IMR-90 (cell line): ENCODE measurements at regions not wholly inside any gene's neighbourhood (a gene's known extent, or its start where the extent isn't known, plus 50 kb on each side); places are given as distances from the start of the nearest gene placed in this dataset.

Source experiments
- ATAC-seq: fragments of 200-7000 bp; cut with Tn5 transposase; 2 replicates; pipeline ENCODE4 v1.9.1; 2020; ENCODE audit warnings: low read depth, mild to moderate bottlenecking, moderate library complexity
- BruUV-seq: library from RNA; stranded (reverse); fragments of 400-500 nt; replicated peaks from 2 replicates; lab custom pipeline; 2021; lab: Mats Ljungman, UMichigan
- CTCF ChIA-PET: fragments of 300-600 bp; formaldehyde crosslinking; extraction: SDS; loops from one replicate; lab custom pipeline; 2021; ENCODE audit warnings: antibody characterized with exemption; lab: Yijun Ruan, JAX
- POLR2A ChIA-PET: fragments of 300-600 bp; sonication (Branson Sonifier 250); formaldehyde crosslinking; loops from one replicate; lab custom pipeline; 2022; ENCODE audit warnings: antibody characterized with exemption; ENCODE audit not compliant: unreplicated experiment; lab: Charles Lee
- DNase-seq: peaks from one replicate; pipeline ENCODE4 v3.0.0; 2013
- H2AFZ ChIP-seq: replicated peaks from 2 replicates; pipeline ENCODE3; 2013; ENCODE audit warnings: low read length, mild to moderate bottlenecking; ENCODE audit not compliant: poor library complexity
- H2AK5ac ChIP-seq: 2 replicates; pipeline ENCODE4 v1.6.1; 2013; ENCODE audit warnings: low read depth, low read length, inconsistent platforms
- H2AK9ac ChIP-seq: replicated peaks from 2 replicates; pipeline ENCODE3; 2013; ENCODE audit warnings: mild to moderate bottlenecking, low read depth, low read length, moderate library complexity; ENCODE audit not compliant: poor library complexity
- H2BK120ac ChIP-seq: 2 replicates; pipeline ENCODE4 v1.6.1; 2013; ENCODE audit warnings: low read depth, low read length, inconsistent platforms
- H2BK15ac ChIP-seq: 3 replicates; pipeline ENCODE4 v1.6.1; 2013; ENCODE audit warnings: low read depth, low read length, inconsistent platforms
- H2BK20ac ChIP-seq: 2 replicates; pipeline ENCODE4 v1.6.1; 2013; ENCODE audit warnings: low read depth, mild to moderate bottlenecking, inconsistent platforms, low read length, moderate library complexity
- H2BK5ac ChIP-seq: 2 replicates; pipeline ENCODE4 v1.6.1; 2013; ENCODE audit warnings: mild to moderate bottlenecking, low read depth, low read length, inconsistent platforms; ENCODE audit not compliant: poor library complexity, severe bottlenecking
- H3K14ac ChIP-seq: replicated peaks from 2 replicates; pipeline ENCODE4 v1.6.1; 2013; ENCODE audit warnings: low read depth, low read length, inconsistent platforms
- H3K18ac ChIP-seq: 2 replicates; pipeline ENCODE4 v1.6.1; 2013; ENCODE audit warnings: low read depth, low read length, control low read depth
- H3K23ac ChIP-seq: 2 replicates; pipeline ENCODE4 v1.6.1; 2013; ENCODE audit warnings: low read depth, low read length, inconsistent platforms
- H3K27ac ChIP-seq: 2 replicates; pipeline ENCODE4 v1.5.1; 2013; ENCODE audit warnings: mild to moderate bottlenecking, control low read depth, low read length; ENCODE audit not compliant: insufficient read depth
- H3K27me3 ChIP-seq: 2 replicates; pipeline ENCODE4 v1.6.1; 2013; ENCODE audit warnings: low read length; ENCODE audit not compliant: control insufficient read depth, insufficient read depth
- H3K36me3 ChIP-seq: 2 replicates; pipeline ENCODE4 v1.6.1; 2013; ENCODE audit warnings: low read length, mixed read lengths; ENCODE audit not compliant: control insufficient read depth, insufficient read depth
- H3K4ac ChIP-seq: 2 replicates; pipeline ENCODE4 v1.6.1; 2013; ENCODE audit warnings: low read depth, low read length, inconsistent platforms
- H3K4me1 ChIP-seq: 2 replicates; pipeline ENCODE4 v1.6.1; 2013; ENCODE audit warnings: low read length, mixed read lengths; ENCODE audit not compliant: control insufficient read depth, insufficient read depth
- H3K4me2 ChIP-seq: 2 replicates; pipeline ENCODE4 v1.6.1; 2013; ENCODE audit warnings: low read depth, mild to moderate bottlenecking, control low read depth, low read length, moderate library complexity
- H3K4me3 ChIP-seq: 2 replicates; pipeline ENCODE4 v1.5.1; 2013; ENCODE audit warnings: low read depth, mild to moderate bottlenecking, control low read depth, low read length, moderate library complexity; ENCODE audit not compliant: insufficient read depth
- H3K56ac ChIP-seq: 2 replicates; pipeline ENCODE4 v1.6.1; 2013; ENCODE audit warnings: low read length, inconsistent platforms; ENCODE audit not compliant: insufficient read depth; ENCODE audit errors: extremely low read depth
- H3K79me1 ChIP-seq, 2 experiments: 2 replicates each; pipeline ENCODE4 v1.6.1; 2013; ENCODE audit warnings: low read length in 2 of 2, inconsistent platforms in 1 of 2, low read depth in 1 of 2
- H3K9ac ChIP-seq: 2 replicates; pipeline ENCODE4 v1.6.1; 2013; ENCODE audit warnings: low read depth, low read length, control low read depth
- H3K9me1 ChIP-seq: 2 replicates; pipeline ENCODE4 v1.6.1; 2013; ENCODE audit warnings: low read length, inconsistent platforms; ENCODE audit not compliant: insufficient read depth
- H3K9me3 ChIP-seq: 2 replicates; pipeline ENCODE4 v1.6.1; 2013; ENCODE audit warnings: low read length; ENCODE audit not compliant: control insufficient read depth, insufficient read depth
- H4K20me1 ChIP-seq: 2 replicates; pipeline ENCODE4 v1.6.1; 2013; ENCODE audit warnings: low read length, inconsistent platforms; ENCODE audit not compliant: insufficient read depth
- H4K5ac ChIP-seq: 2 replicates; pipeline ENCODE4 v1.6.1; 2013; ENCODE audit warnings: mild to moderate bottlenecking, low read depth, low read length, control low read depth
- H4K8ac ChIP-seq, 2 experiments: 2 replicates each; pipeline ENCODE4 v1.6.1; 2013; ENCODE audit warnings: low read depth in 2 of 2, low read length in 2 of 2, control low read depth in 1 of 2, inconsistent platforms in 1 of 2
- H4K91ac ChIP-seq: 2 replicates; pipeline ENCODE4 v1.6.1; 2013; ENCODE audit warnings: low read depth, low read length, inconsistent platforms; ENCODE audit not compliant: insufficient read depth
- POLR2A ChIP-seq: IDR thresholded peaks from 2 replicates; pipeline ENCODE4 v1.6.1; 2012; ENCODE audit warnings: mild to moderate bottlenecking, low read depth, low read length
- WGBS, 2 experiments: methylation state at CpG; one replicate each; pipeline versions ENCODE4 v1.1.5 to v1.1.7; 2013; ENCODE audit warnings: missing lambda C conversion rate in 2 of 2; ENCODE audit not compliant: insufficient read length in 1 of 2; ENCODE audit errors: extremely low coverage in 2 of 2; 5-methylcytosine and 5-hydroxymethylcytosine counted together
- dilution Hi-C: fragments of 300-500 bp; cut with HindIII; formaldehyde crosslinking; loops from one replicate; pipeline ENCODE4 v1.14.3; 2018; ENCODE audit warnings: low sequenced_read_pairs; ENCODE audit not compliant: unreplicated experiment
- in situ Hi-C: fragments of 300-500 bp; cut with MboI; formaldehyde crosslinking; loops from 3 replicates; pipeline ENCODE4 v1.14.3; 2019; ENCODE audit warnings: low sequenced_read_pairs, inconsistent platforms, mixed read lengths
- intact Hi-C: fragments of 100-400 bp; cut with micrococcal nuclease; formaldehyde crosslinking; loops from 2 replicates; pipeline ENCODE4 v1.10.0; 2022

DNA sequence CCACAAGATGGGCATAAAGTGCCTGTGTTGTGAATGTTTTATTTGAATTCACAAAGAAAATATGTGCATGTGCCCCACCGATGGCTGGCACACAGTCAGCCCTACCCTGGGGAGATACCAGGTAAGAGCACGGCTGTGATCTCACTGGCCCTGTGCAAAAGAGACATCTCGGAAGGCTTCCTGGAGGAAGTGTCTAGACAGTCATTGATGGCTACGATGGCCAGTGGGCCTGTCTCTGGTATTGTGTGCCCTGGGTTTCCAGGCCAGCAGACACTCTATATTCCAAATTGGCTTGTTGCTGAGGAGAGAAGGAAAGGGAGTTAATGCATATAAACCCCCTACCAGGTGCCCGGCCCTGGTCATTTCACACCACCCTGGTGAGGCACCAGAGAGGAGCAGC is 211.7 kb downstream of the GLI2 start:
- no peak overlapping the region for H2AK9ac ChIP-seq
- intact Hi-C loops (no loop called here), dilution Hi-C loops (no loop called here), in situ Hi-C loops (no loop called here)
- H2AFZ ChIP-seq: no peak overlapping the region
- no peaks in the 10 kb centered on the region for H3K9me3 ChIP-seq
- no peak overlapping the region for H3K23ac ChIP-seq
- H3K56ac ChIP-seq: no peak overlapping the region
- ChIA-PET POLR2A (no interaction called here), CTCF (no interaction called here)
- H3K14ac ChIP-seq: no peak overlapping the region
- peaks cover 65 to 100% of the 10 kb centered on the region in 2 experiments for H3K79me1 ChIP-seq
- H3K27me3 ChIP-seq: no peaks in the 10 kb centered on the region
- no peak overlapping the region for H3K4me2 ChIP-seq
- peaks cover 28% of the 10 kb centered on the region for H3K36me3 ChIP-seq
- H3K9ac ChIP-seq: no peak overlapping the region
- H2BK5ac ChIP-seq: no peak overlapping the region
- H4K91ac ChIP-seq: no peak overlapping the region
- no peak overlapping the region for H2BK120ac ChIP-seq
- peaks cover 60% of the 10 kb centered on the region for H3K9me1 ChIP-seq
- ATAC-seq (no peak), DNase-seq (no peak)
- H3K4me3 ChIP-seq: no peak overlapping the region
- H3K18ac ChIP-seq: no peak overlapping the region
- H4K5ac ChIP-seq: no peak overlapping the region
- peaks cover 57% of the 10 kb centered on the region for H4K20me1 ChIP-seq
- H3K4ac ChIP-seq: no peak overlapping the region
- no peak overlapping the region for H2AK5ac ChIP-seq
- no peak overlapping the region for H2BK15ac ChIP-seq
- peaks cover 13% of the 10 kb centered on the region for H3K4me1 ChIP-seq
- TF ChIP-seq POLR2A: no peak
- 100% methylated on average over 3 of the region's 5 CpGs; no CpG with 5 or more reads in 1 of the 2 experiments for WGBS, 2 experiments
- no peak overlapping the region for H2BK20ac ChIP-seq
- H3K27ac ChIP-seq: no peak overlapping the region
- no peak overlapping the region for H4K8ac ChIP-seq
- no TSS peak for BruUV-seq
